HCT116 (cell line): ENCODE measurements at regions not wholly inside any gene's neighbourhood (a gene's known extent, or its start where the extent isn't known, plus 50 kb on each side); places are given as distances from the start of the nearest gene placed in this dataset.

Experiments used
- ATAC-seq: fragments of 200-7000 bp; cut with Tn5 transposase; 2 replicates; pipeline ENCODE4 v1.9.1; 2020; ENCODE audit warnings: mild to moderate bottlenecking, moderate library complexity
- BruUV-seq: library from RNA; stranded (reverse); fragments of 400-500 nt; replicated peaks from 2 replicates; lab custom pipeline; 2021; lab: Mats Ljungman, UMichigan
- CTCF ChIA-PET: fragments of 300-600 bp; sonication (Branson Sonifier 250); formaldehyde crosslinking; loops from one replicate; lab custom pipeline; 2021; ENCODE audit warnings: antibody characterized with exemption; lab: Charles Lee
- POLR2A ChIA-PET: fragments of 300-600, 350-600 bp; sonication (Branson Sonifier 250); formaldehyde crosslinking; loops from one replicate; lab custom pipeline; 2021; ENCODE audit warnings: antibody characterized with exemption; lab: Charles Lee
- RAD21 ChIA-PET, 2 experiments: fragments of 300-600 bp; sonication (Branson Sonifier 250); formaldehyde crosslinking; loops; one replicate each; lab custom pipeline; 2023; ENCODE audit warnings: low total read pairs in 2 of 2; ENCODE audit not compliant: uncharacterized antibody in 2 of 2, unreplicated experiment in 2 of 2, low non-redundant PET in 1 of 2; lab: Charles Lee
- DNase-seq: peaks from one replicate; pipeline ENCODE4 v3.0.0-alpha.2; 2010; ENCODE audit warnings: low read depth, low spot score
- H2AFZ ChIP-seq: fragments of 200-600 bp; shearing (Covaris generic), sonication (generic); 2 replicates; pipeline ENCODE4 v1.6.1; 2017; ENCODE audit warnings: low read depth, mixed run types, mixed read lengths, antibody characterized with exemption, low read length; ENCODE audit not compliant: poor library complexity, severe bottlenecking
- H3K27ac ChIP-seq: 2 replicates; pipeline ENCODE4 v1.5.1; 2012; ENCODE audit warnings: low read depth, low read length
- H3K27me3 ChIP-seq: fragments of 200-600 bp; sonication (generic); 2 replicates; pipeline ENCODE4 v1.6.1; 2016; ENCODE audit warnings: mixed run types, low read length, mixed read lengths; ENCODE audit not compliant: insufficient read depth
- H3K36me3 ChIP-seq, 2 experiments: fragments of 200-500 bp in 1 of 2; fragments of 200-600 bp in 1 of 2; sonication (Bioruptor generic) in 1 of 2; sonication (generic) in 1 of 2; 2 replicates each; pipeline versions ENCODE4 v1.5.1 to v1.6.1; 2014 to 2016; ENCODE audit warnings: low read length in 2 of 2, inconsistent platforms in 1 of 2, mixed read lengths in 1 of 2, mixed run types in 1 of 2; ENCODE audit not compliant: insufficient read depth in 2 of 2, control insufficient read depth in 1 of 2
- H3K4me1 ChIP-seq, 2 experiments: fragments of 200-600 bp in 1 of 2; sonication (generic) in 1 of 2; 2 replicates each; pipeline versions ENCODE4 v1.5.1 to v1.6.1; 2012 to 2017; ENCODE audit warnings: low read length in 2 of 2, inconsistent platforms in 1 of 2, mild to moderate bottlenecking in 1 of 2, mixed read lengths in 1 of 2, mixed run types in 1 of 2, moderate library complexity in 1 of 2; ENCODE audit not compliant: insufficient read depth in 2 of 2, control insufficient read depth in 1 of 2
- H3K4me2 ChIP-seq: fragments of 200-600 bp; sonication (generic); 2 replicates; pipeline ENCODE4 v1.6.1; 2017; ENCODE audit warnings: mixed run types, low read length, mixed read lengths
- H3K4me3 ChIP-seq, 2 experiments: fragments of 200-600 bp in 1 of 2; sonication (generic) in 1 of 2; replicated peaks in 1 of 2; 2 replicates each; pipeline ENCODE4 v1.5.1; 2011 to 2016; ENCODE audit warnings: low read length in 2 of 2, control low read depth in 1 of 2, low read depth in 1 of 2, mild to moderate bottlenecking in 1 of 2, mixed read lengths in 1 of 2, mixed run types in 1 of 2
- H3K79me2 ChIP-seq: fragments of 200-600 bp; sonication (generic); 2 replicates; pipeline ENCODE4 v1.6.1; 2017; ENCODE audit warnings: mild to moderate bottlenecking, mixed run types, low read length, moderate library complexity, mixed read lengths; ENCODE audit not compliant: insufficient read depth
- H3K9ac ChIP-seq: fragments of 200-600 bp; sonication (generic); 2 replicates; pipeline ENCODE4 v1.6.1; 2016; ENCODE audit warnings: low read length, mixed read lengths
- H3K9me2 ChIP-seq: fragments of 200-600 bp; sonication (generic), shearing (Covaris generic); 2 replicates; pipeline ENCODE4 v1.6.1; 2017; ENCODE audit warnings: mixed run types, mild to moderate bottlenecking, moderate library complexity; ENCODE audit not compliant: insufficient read depth
- H3K9me3 ChIP-seq, 2 experiments: fragments of 200-500 bp in 1 of 2; fragments of 200-600 bp in 1 of 2; sonication (Bioruptor generic) in 1 of 2; sonication (generic) in 1 of 2; 2 replicates each; pipeline ENCODE4 v1.6.1; 2014 to 2017; ENCODE audit warnings: low read length in 2 of 2, mixed read lengths in 2 of 2, inconsistent platforms in 1 of 2, low read depth in 1 of 2, mild to moderate bottlenecking in 1 of 2, mixed run types in 1 of 2, moderate library complexity in 1 of 2; ENCODE audit not compliant: control insufficient read depth in 1 of 2, insufficient read depth in 1 of 2
- H4K20me1 ChIP-seq: fragments of 200-600 bp; sonication (generic), shearing (Covaris generic); 2 replicates; pipeline ENCODE4 v1.6.1; 2017; ENCODE audit warnings: mixed run types, mild to moderate bottlenecking, moderate library complexity; ENCODE audit not compliant: insufficient read depth
- EZH2 ChIP-seq: fragments of 200-600 bp; sonication (generic); IDR thresholded peaks from 2 replicates; pipeline ENCODE4 v1.6.1; 2017; ENCODE audit warnings: antibody characterized with exemption, mixed run types
- EZH2phosphoT487 ChIP-seq: fragments of 200-600 bp; IDR thresholded peaks from 2 replicates; pipeline ENCODE4 v1.6.1; 2018; ENCODE audit warnings: antibody characterized with exemption, borderline replicate concordance
- FOSL1 ChIP-seq: IDR thresholded peaks from 2 replicates; pipeline ENCODE4 v1.6.1; 2012; ENCODE audit warnings: low read depth
- JUND ChIP-seq: IDR thresholded peaks from 2 replicates; pipeline ENCODE4 v1.6.1; 2012
- MAX ChIP-seq: IDR thresholded peaks from 2 replicates; pipeline ENCODE4 v1.6.1; 2012
- POLR2A ChIP-seq: IDR thresholded peaks from 2 replicates; pipeline ENCODE4 v1.7.0; 2011; ENCODE audit warnings: borderline replicate concordance; ENCODE audit not compliant: insufficient read depth, insufficient read length; ENCODE audit errors: extremely low read depth
- POLR2AphosphoS5 ChIP-seq: IDR thresholded peaks from 2 replicates; pipeline ENCODE4 v1.6.1; 2011; ENCODE audit warnings: mild to moderate bottlenecking, low read depth, low read length, moderate library complexity
- RAD21 ChIP-seq: IDR thresholded peaks from 2 replicates; pipeline ENCODE4 v1.6.1; 2012; ENCODE audit warnings: low read depth, mild to moderate bottlenecking
- REST ChIP-seq: IDR thresholded peaks from 2 replicates; pipeline ENCODE4 v1.6.1; 2012; ENCODE audit warnings: low read depth
- SIN3A ChIP-seq: IDR thresholded peaks from 2 replicates; pipeline ENCODE4 v1.6.1; 2012; ENCODE audit warnings: low read depth
- SP1 ChIP-seq: IDR thresholded peaks from 2 replicates; pipeline ENCODE4 v1.6.1; 2012; ENCODE audit warnings: low read depth
- SRF ChIP-seq: IDR thresholded peaks from 2 replicates; pipeline ENCODE4 v1.6.1; 2012; ENCODE audit warnings: low read depth
- TCF7L2 ChIP-seq: IDR thresholded peaks from 2 replicates; pipeline ENCODE4 v1.7.0; 2011; ENCODE audit warnings: borderline replicate concordance, inconsistent platforms; ENCODE audit not compliant: insufficient read depth, insufficient read length; ENCODE audit errors: extremely low read depth
- YY1 ChIP-seq: IDR thresholded peaks from 2 replicates; pipeline ENCODE4 v1.6.1; 2011; ENCODE audit warnings: low read length, low read depth, moderate library complexity, mild to moderate bottlenecking; ENCODE audit not compliant: insufficient replicate concordance; ENCODE audit errors: extremely low read depth
- ZFX ChIP-seq: fragments of 450-650 bp; IDR thresholded peaks from 2 replicates; pipeline ENCODE4 v1.6.1; 2017
- intact Hi-C: fragments of 100-400 bp; cut with micrococcal nuclease; formaldehyde crosslinking; loops from 2 replicates; pipeline ENCODE4 v1.10.0; 2022

DNA sequence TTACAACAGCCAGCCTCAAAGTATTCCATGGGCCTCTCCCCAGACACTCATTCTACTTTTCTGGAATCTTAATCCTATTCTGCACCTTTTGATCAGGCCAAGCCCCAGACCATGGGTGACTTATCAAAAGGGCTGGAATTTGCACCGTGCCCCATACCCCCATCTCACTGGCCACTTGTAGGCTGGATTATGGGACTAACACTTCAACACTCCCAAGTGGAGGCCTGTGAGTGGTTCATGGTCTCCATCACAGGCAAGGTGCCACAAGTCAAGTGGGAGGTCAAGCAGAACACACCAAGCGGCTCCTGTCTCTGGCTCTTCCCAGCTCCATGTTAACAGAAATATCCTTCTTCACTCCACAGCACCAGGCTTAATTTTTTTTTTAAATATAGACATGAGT lies 212.3 kb upstream of the HEY2 start:
- H3K9me3 ChIP-seq, result no peaks in the 10 kb centered on the region
- no peaks in the 10 kb centered on the region for H3K9me2 ChIP-seq
- peaks cover 31% of the 10 kb centered on the region for H3K27me3 ChIP-seq
- H3K27ac ChIP-seq, result no peak overlapping the region
- no peaks in the 10 kb centered on the region for H3K79me2 ChIP-seq
- no peak overlapping the region for H3K9ac ChIP-seq
- H3K4me2 ChIP-seq, result no peak overlapping the region
- BruUV-seq, result no TSS peak
- no peaks in the 10 kb centered on the region for H3K4me1 ChIP-seq
- no peak for TF ChIP-seq FOSL1
- no peak for TF ChIP-seq JUND
- no peak for TF ChIP-seq SIN3A
- TF ChIP-seq YY1, result no peak
- TF ChIP-seq SP1, result no peak
- TF ChIP-seq TCF7L2, result no peak
- no peak for TF ChIP-seq ZFX
- TF ChIP-seq SRF, result no peak
- no peak for TF ChIP-seq EZH2phosphoT487
- no peak for TF ChIP-seq POLR2A
- no peak for TF ChIP-seq REST
- TF ChIP-seq POLR2AphosphoS5, result no peak
- no peak for TF ChIP-seq EZH2
- no peak for TF ChIP-seq MAX
- no peak for TF ChIP-seq RAD21
- no peak for ATAC-seq
- H3K4me3 ChIP-seq, result no peak overlapping the region
- DNase-seq, result no peak
- H4K20me1 ChIP-seq, result no peaks in the 10 kb centered on the region
- RAD21 ChIA-PET, result no interaction called here
- CTCF ChIA-PET, result no interaction called here
- no peaks in the 10 kb centered on the region for H3K36me3 ChIP-seq
- no peak overlapping the region for H2AFZ ChIP-seq
- POLR2A ChIA-PET, result no interaction called here
- intact Hi-C loops, result no loop called here
